HG02763 (cell line): ENCODE measurements at regions not wholly inside any gene's neighbourhood (a gene's known extent, or its start where the extent isn't known, plus 50 kb on each side); places are given as distances from the start of the nearest gene placed in this dataset.

Experiments used
- ATAC-seq: cut with Tn5 transposase; IDR thresholded peaks from one replicate; pipeline ENCODE4 v1.9.1; 2021; ENCODE audit warnings: mild to moderate bottlenecking, moderate library complexity; ENCODE audit not compliant: unreplicated experiment

DNA sequence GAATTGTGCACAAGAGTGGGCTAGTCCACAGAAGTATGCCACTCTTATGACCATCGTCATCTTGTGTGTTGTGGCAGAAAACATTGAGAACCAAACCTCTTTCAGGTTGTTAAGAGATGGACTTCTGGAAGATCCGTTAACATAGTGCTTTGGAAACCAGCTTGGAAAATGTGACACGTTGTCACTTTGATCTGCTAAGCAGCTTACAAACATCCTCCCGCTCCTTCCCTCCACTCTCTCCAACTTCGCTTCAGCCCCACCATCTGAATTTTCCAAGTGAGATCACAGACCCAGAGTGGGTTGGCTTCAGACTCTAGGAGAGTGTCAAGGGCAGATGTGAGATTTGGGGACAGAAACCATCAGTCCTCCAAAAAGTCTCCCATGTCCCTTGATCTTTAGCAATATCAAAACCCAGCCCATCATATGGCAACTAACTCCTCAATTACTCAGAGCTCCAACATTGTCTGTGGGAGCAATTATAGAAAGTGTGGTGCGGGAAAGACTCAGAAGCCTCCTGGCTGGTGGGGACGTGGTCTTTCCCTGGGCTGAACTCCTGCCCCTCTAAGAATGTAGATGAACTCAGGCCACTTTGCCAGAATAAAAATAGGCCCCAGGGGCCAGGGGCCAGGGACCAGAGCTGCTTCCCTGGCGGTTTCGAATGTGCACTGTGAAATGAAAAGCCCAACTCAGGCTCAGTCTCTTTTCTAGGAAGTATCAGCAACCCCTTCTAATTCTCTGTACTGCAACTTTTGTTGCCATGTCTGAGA lies 129.5 kb downstream of the SLC38A6 start:
- no peak for ATAC-seq

DNA sequence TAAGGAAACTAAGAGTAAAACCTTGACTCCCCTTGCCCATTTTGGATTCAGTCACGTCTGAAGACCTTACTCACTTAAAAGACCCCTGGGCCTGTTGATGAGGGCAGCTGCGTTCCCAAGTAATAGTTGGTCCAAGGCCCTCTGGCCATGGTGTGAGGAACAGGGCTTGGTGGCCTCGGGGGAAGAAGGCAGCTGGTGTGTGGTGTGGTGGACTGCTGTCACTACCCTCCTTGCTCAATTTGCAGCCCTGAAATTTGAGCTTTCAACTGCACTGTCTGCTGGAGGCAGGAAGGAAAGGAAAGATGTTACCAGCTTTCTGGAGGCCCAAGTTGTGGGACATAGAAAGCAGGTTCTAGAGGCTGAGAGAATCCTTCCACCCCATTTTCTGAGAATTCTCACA lies 128.2 kb downstream of the SLC38A6 start:
- ATAC-seq = no peak

DNA sequence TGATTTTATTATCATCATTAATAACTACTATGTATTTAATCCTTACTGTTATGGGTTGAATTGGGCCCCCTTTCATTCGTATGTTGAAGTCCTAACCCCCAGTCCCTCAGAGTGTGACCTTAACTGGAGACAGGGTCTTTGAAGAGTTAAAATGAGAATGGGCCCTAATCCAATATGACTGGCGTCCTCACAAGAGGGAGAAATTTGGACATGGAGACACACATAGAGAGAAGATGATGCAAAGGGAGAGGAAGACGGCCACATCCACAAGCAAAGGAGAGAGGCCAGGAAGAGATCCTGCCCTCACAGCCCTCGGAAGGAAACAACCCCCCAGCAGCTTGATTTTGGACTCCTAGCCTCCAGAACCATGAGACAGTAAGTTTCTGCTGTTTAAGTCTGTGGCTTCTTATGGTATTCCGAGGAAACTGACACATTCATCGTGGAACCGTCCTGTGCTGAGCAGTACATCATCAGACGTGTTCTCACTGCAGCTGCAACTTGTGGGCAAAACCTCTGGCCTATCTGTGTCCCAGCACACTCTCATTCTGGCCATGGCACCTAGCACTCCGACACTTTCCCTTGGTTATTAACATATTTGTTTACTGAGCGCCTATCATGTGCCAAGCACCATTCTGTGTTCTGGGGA lies 127.6 kb downstream of the SLC38A6 start:
- ATAC-seq = no peak

DNA sequence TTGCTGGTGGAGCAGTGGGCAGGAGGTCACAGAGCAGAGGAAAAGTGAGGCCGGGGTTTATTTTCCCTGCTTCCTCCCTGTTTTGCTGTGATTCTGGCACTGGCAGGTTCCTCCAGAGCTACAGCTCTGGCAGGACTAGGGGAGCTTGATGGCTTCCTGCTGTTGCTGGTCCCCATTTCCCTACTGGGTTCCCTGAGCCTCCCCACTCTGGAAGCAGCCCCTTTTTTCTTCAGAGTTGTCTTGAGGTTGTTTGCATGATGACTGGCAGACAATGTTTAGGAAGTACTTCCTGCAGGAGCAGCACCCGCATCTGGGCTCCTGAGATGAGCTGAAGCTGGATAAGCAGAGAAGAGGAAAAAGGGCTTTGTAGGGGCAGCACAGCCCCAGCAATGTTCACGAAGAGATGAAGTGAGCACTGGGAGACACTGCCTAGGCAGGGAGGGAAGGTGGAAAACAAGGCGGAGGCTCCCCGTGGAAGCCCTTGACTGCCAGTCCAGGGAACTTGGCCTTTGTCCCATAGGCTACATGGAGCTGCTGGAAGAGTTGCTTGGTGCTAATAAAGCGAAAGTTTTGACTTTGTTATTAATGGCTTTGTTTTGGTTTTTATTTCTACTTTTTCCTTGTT lies 126.9 kb downstream of the SLC38A6 start:
- no peak for ATAC-seq

DNA sequence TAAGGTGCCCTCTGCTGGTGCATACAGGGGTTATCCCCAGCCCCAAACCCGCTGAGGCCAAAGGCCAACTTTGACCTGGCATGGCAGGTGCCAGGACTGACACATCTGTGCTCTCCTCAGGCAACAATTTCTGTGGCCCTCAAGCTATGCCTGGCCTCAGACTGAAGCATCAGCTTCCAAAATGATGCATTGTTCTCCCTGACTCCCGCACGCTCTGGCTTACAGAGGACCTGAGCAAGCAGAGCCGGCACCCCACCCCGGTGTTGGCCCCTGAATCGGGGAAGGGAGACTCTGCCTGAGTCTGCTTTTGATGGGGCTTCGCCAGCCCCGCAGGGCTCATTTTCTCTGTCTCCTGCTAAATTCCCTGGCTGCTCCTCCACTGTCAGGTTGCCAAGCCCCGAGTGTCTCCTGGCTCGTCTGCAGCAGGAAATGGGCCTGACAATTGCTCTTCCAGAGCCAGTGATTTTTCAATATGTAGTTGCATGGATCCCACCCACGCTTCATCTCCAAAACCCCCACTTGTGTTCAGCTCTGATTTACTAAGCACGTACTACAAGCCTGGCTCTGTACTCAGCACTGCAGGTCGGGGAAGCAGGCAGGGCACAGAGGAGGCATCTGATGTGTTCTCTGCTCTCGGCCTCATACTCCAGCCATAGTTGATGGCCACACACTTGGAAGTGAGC lies 126.1 kb downstream of the SLC38A6 start:
- ATAC-seq = no peak

DNA sequence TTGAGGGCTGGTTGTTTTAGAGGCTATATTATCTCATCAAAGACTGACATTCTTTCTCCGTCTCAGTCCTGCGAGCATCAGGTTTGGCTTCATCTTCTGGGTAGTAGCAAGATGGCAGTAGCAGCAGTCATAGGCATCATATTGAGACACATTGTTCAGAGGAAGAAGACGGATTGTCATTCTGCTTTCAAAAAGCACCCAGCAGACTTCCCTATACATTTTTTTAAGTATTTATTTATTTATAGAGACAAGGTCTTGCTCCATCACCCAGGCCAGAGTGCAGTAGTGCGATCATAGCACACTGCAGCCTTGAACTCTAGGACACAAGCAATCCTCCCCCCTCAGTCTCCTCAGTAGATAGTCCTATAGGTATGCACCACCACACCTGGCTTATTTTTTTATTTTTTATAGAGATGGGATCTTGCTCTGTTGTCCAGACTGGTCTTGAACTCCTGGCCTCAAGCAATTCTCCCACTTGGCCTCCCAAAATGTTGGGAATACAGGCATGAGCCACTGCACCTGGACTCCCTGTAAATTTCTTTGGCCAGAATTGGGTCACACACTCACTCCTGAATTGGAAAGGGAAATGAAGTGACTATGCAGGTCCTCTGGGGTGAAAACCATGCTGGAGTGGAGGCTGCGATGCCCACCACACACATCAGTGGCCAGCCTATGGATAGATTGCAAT lies 125.4 kb downstream of the SLC38A6 start:
- ATAC-seq = no peak

DNA sequence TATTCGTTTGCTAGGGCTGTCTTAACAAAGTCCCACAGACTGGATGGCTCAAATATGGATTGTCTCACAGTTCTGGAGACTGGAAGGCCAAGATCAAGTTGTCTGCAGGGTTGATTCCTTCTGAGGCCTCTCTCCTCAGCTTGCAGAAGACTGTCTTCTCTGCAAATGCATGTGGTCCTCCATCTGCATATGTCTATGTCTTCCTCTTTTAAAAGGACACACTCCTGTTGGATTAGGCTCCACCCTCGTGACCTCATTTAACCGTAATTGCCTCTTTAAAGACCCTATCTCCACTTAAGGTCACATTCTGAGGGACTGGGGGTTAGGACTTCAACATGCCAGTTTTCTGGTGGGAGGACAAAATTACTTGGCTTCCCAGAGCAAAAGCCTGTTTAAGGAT lies 123.3 kb downstream of the SLC38A6 start:
- no peak for ATAC-seq

DNA sequence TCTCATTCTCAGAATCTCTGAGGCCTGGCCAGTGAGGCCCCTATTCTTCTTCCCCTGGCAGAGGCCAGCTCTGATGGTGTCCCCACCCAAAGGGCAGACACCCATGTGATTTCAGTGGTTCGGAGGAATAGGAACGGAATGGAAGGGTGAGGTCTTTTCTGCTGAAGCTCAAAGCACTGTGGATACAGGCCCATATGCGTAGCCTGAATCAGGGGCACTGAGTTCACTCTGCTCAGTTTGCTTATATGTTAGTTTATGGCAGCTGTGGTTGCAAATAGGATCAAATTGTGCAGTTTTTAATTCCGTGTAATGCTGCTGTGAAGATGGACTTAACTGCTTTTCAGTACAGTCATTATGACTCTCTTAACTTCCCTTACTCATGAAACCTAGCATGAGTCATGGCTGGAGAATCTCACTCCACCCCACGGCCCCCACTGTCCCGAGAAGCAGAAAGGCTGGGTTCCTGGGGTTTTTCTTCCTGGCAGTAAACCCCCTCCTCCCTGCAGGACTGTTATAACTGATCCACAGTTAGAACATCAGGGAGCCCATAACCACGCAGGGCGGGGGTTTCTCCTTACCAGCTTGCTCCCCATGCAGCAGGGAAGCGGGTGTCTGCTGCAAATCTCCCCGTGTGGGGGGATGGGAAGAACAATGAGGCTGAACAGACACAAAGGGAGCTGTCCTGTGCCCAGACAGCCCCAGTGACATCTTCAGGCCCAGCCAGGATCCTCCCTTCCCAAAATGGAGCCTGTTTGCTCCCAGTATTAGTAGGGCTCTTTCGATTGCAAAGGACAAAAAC lies 122.7 kb downstream of the SLC38A6 start:
- peak; percentile 56 for ATAC-seq

DNA sequence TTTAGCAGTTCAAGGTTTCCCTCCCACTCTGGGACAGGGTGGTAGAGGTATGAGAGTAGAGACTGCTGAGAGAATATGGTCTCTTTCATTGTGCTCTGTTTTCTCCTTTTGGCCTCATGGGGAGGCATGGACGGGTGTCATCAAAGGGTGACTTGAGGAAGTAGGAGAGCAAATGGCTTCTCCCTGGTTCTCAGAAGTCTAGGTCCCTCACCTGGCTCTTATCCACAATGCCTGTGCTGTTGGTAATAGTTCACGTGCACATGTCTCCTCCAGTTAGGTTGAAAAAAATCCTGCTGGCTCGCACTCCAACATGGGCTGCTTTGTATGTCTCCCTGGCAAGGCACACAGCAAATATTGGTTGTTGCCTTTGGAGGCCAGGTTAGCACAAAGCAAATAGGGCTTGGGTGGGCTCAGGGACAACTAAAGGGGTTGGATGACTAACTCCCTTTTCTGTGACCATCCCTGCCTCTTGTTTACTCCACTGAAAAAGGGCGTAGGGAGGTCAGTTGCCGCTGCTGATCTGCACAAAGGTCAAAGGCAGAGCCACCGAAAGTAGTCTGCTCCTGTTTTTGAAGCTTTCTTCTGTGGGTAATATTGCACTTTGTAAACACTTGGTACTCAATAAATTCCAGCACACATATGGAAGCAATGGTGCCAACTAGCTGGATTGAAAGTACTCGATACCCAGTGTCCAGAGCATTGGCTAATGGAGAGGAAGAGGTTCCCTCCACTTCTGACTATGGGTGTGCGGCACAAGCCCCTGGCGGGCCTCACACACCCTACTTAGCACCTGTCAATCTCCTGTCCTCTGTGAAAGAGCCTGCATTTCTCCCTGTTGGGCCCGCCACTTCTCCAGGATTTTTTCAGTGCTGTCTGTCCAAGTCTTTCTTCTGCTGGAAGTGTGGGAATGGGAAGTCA lies 121.8 kb downstream of the SLC38A6 start:
- ATAC-seq = no peak
